Choroid plexus epithelial cell (primary cell): ENCODE measurements at regions not wholly inside any gene's neighbourhood (a gene's known extent, or its start where the extent isn't known, plus 50 kb on each side); places are given as distances from the start of the nearest gene placed in this dataset.
A peak's percentile ranks its signal among the peaks of the same experiment; 100 is the strongest.

Experiments
- DNase-seq: peaks from one replicate; pipeline ENCODE4 v3.0.0-alpha.2; 2010; ENCODE audit warnings: low read depth
- H3K4me3 ChIP-seq: 2 replicates; pipeline ENCODE4 v1.5.1; 2011; ENCODE audit warnings: low read depth, mild to moderate bottlenecking, control low read depth, low read length, moderate library complexity
- CTCF ChIP-seq: conservative IDR thresholded peaks from 2 replicates; pipeline ENCODE4 v1.5.1; 2011; ENCODE audit warnings: low read depth, mild to moderate bottlenecking, control low read depth, inconsistent platforms, low read length, moderate library complexity

DNA sequence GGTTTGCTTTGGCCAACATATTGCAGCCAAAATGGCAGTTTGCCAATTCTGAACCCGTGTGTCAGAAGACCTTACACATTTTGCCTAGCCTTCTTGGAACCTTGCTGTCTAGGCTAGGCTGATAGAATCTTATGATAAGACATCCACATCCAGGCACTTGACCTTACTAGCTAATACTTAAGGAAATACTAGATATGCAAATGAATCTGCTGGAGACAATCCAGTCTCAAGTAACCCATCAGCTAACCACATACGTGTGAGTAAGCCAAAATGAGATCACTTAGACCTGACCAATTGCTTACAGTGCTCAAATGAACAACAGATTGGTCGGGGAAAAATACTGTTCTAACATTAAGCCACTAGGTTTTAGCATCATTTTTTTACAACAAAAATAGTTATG is 1504.6 kb upstream of the CDH9 start:
- TF ChIP-seq CTCF, result no peak
- no peak overlapping the region for H3K4me3 ChIP-seq
- peak; percentile 98 for DNase-seq

GRCh38 chr5:28523888-28524635 is 1485.7 kb upstream of the CDH9 start:
- no peak for TF ChIP-seq CTCF
- DNase-seq, result peak; percentile 99
- no peak overlapping the region for H3K4me3 ChIP-seq

DNA sequence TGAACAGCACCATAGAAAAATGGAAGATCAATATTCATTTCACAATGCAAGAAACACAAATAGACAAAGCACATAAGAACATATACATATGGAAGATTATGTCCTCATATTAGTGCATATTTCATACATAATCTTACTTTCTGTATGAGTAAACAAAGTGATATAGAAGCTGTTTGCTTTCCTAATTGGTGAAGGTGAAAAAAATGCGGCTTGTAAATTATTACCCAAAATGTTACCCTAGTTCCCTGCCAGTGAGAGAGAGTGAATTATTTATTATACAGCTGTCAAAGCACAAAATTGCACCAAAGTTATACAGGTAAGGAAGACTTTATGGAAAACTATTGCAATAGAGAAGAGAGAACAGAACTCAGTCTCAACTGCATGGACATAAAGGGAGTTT is 1485.0 kb upstream of the CDH9 start:
- DNase-seq, result no peak
- no peak overlapping the region for H3K4me3 ChIP-seq
- TF ChIP-seq CTCF, result no peak

GRCh38 chr5:28517691-28518090 is 1479.3 kb upstream of the CDH9 start:
- no peak for TF ChIP-seq CTCF
- DNase-seq, result peak; percentile 20
- no peak overlapping the region for H3K4me3 ChIP-seq

DNA sequence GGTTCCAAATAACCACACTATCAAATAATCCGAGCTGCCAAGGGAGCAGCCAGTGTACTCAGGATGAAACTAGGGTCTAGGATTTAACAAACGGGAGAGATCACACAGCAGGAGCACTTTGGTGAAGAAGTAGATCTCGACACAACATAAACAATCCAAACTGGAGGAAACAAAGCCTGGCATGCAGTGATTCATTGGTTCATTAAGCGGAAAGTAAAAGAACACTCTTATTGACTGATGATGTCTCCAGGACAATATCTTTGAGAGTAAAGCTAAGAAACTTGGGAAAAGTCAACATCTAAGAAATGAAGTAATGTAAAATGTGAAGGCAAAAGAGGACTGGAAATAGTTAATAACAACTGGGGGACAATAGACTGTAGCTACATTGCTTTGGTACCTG is 1478.3 kb upstream of the CDH9 start:
- peak; percentile 63 for DNase-seq
- TF ChIP-seq CTCF, result no peak
- H3K4me3 ChIP-seq, result no peak overlapping the region

DNA sequence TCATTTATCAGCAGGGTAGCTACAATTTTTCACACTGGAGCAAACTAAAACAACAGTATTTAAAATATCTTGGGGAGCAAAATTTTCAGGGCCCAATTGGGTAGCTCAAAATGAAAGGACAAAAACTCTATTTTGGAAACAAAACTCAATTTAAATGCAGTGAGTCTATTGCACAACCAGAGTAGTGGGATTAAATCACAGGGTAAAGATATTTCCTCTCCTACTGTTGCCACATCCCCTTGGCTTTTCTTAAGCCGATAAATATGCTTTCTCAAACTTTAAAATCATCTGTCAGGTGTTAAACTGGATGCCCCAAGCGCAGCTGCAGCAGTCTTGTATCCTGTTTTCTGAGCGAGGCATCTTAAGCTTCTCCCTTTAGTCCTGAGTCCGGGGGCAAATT is 1474.3 kb upstream of the CDH9 start:
- no peak for TF ChIP-seq CTCF
- no peak overlapping the region for H3K4me3 ChIP-seq
- peak; percentile 22 for DNase-seq

DNA sequence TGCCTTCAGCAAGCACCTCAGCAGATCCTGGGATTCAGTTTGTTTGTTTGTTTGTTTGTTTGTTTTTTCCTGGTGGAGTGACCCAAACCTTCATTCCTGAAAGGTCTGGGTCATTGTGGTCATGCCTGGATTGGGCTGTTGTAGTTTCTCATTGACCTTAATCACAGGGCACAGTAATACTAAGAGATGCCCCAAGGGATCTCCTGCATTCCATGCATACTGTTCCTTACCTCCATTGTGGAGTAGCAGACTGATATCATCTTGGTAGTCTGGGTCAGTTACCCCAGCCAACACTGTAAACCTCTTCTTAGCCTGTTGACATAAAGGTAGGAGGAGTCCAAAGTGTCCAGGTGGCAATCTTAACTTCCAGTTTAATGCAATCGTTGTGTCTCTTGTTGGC is 1466.7 kb upstream of the CDH9 start:
- no peak for DNase-seq
- H3K4me3 ChIP-seq, result no peak overlapping the region
- TF ChIP-seq CTCF, result no peak
